ENCODE measurements at regions not wholly inside any gene's neighbourhood (a gene's known extent, or its start where the extent isn't known, plus 50 kb on each side); places are given as distances from the start of the nearest gene placed in this dataset.

- H3K27ac ChIP-seq = no peak overlapping the region
- no peak overlapping the region for H3K4me3 ChIP-seq
- ATAC-seq = no peak
- no peaks in the 10 kb centered on the region for H3K36me3 ChIP-seq
- DNase-seq = no peak
- H3K9me3 ChIP-seq = peaks cover 20% of the 10 kb centered on the region
- peaks cover 9% of the 10 kb centered on the region for H3K27me3 ChIP-seq (ENCODE audit: low read depth)
- intact Hi-C loops (cut with DNase I) = no loop called here
- no peak for TF ChIP-seq CTCF (IDR thresholded peaks at IDR 0.05)
- H3K4me1 ChIP-seq = no peaks in the 10 kb centered on the region
Observed at GRCh38 chr12:34386621-34387255, 364.4 kb downstream of the ALG10 start.

GRCh38 chr12:34387711-34388635, 365.7 kb downstream of the ALG10 start:
- H3K27me3 ChIP-seq (ENCODE audit: low read depth) = peaks cover 9% of the 10 kb centered on the region
- peaks cover 14% of the 10 kb centered on the region for H3K9me3 ChIP-seq
- TF ChIP-seq CTCF (IDR thresholded peaks at IDR 0.05) = no peak
- no peaks in the 10 kb centered on the region for H3K36me3 ChIP-seq
- no peaks in the 10 kb centered on the region for H3K4me1 ChIP-seq
- H3K4me3 ChIP-seq = no peak overlapping the region
- DNase-seq (no peak), ATAC-seq (no peak)
- no peak overlapping the region for H3K27ac ChIP-seq
- intact Hi-C loops (cut with DNase I) = no loop called here

- Histone ChIP-seq H3K4me1 (no peaks in the 10 kb centered on the region), H3K27ac (no peak overlapping the region), H3K27me3 (ENCODE audit: low read depth) (peaks cover 9% of the 10 kb centered on the region), H3K36me3 (no peaks in the 10 kb centered on the region), H3K9me3 (peaks cover 14% of the 10 kb centered on the region), H3K4me3 (no peak overlapping the region)
- ATAC-seq = no peak
- intact Hi-C loops (cut with DNase I) = no loop called here
- TF ChIP-seq CTCF (IDR thresholded peaks at IDR 0.05) = no peak
- no peak for DNase-seq
Observed at GRCh38 chr12:34388636-34389377, 366.5 kb downstream of the ALG10 start.

- no peak for ATAC-seq
- Histone ChIP-seq H3K27me3 (ENCODE audit: low read depth) (peaks cover 9% of the 10 kb centered on the region), H3K36me3 (no peaks in the 10 kb centered on the region), H3K27ac (no peak overlapping the region), H3K4me3 (no peak overlapping the region), H3K9me3 (peaks cover 9% of the 10 kb centered on the region), H3K4me1 (no peaks in the 10 kb centered on the region)
- intact Hi-C loops (cut with DNase I) = no loop called here
- peak; percentile 9 for DNase-seq
- no peak for TF ChIP-seq CTCF (IDR thresholded peaks at IDR 0.05)
Observed at GRCh38 chr12:34389378-34390170, 367.3 kb downstream of the ALG10 start.
